Thyroid gland (tissue), 4 donors: ENCODE measurements at regions not wholly inside any gene's neighbourhood (a gene's known extent, or its start where the extent isn't known, plus 50 kb on each side); places are given as distances from the start of the nearest gene placed in this dataset.

ENCODE experiments used
- DNase-seq, 2 donors: peaks; one replicate each; pipeline ENCODE4 v3.0.0-alpha.2; 2019
- H3K27ac ChIP-seq, 3 donors: fragments of 200-600 bp; sonication (generic); 1 replicate in 2 of 3; 2 replicates in 1 of 3; pipeline ENCODE4 v1.5.1; 2016 to 2019; ENCODE audit warnings: mild to moderate bottlenecking in 1 of 3, moderate library complexity in 1 of 3
- H3K27me3 ChIP-seq: fragments of 200-600 bp; sonication (generic); one replicate; pipeline ENCODE4 v1.5.1; 2019
- H3K36me3 ChIP-seq, 2 donors: fragments of 200-600 bp; sonication (generic); one replicate each; pipeline ENCODE4 v1.5.1; 2016 to 2019
- H3K4me1 ChIP-seq, 2 donors: fragments of 200-600 bp; sonication (generic); one replicate each; pipeline ENCODE4 v1.5.1; 2017 to 2019
- H3K4me3 ChIP-seq, 3 donors: fragments of 200-600 bp; sonication (generic); replicated peaks in 1 of 3; 1 replicate in 2 of 3; 2 replicates in 1 of 3; pipeline ENCODE4 v1.5.1; 2016; ENCODE audit warnings: mild to moderate bottlenecking in 1 of 3
- H3K9me3 ChIP-seq: fragments of 200-600 bp; sonication (generic); one replicate; pipeline ENCODE4 v1.5.1; 2017
- CTCF ChIP-seq, 6 experiments: fragments of 200-600 bp in 3 of 6; fragments of 450-650 bp in 3 of 6; sonication (generic) in 3 of 6; IDR thresholded peaks; one replicate each; pipeline ENCODE4 v1.5.1; 2016 to 2019; ENCODE audit warnings: antibody characterized with exemption in 6 of 6, mild to moderate bottlenecking in 2 of 6, inconsistent platforms in 1 of 6, moderate library complexity in 1 of 6
- POLR2A ChIP-seq, 2 donors: fragments of 450-650 bp; IDR thresholded peaks; one replicate each; pipeline ENCODE4 v1.6.1; 2017; ENCODE audit warnings: antibody characterized with exemption in 2 of 2, mild to moderate bottlenecking in 2 of 2, moderate library complexity in 1 of 2
- WGBS, 2 donors: methylation state at CpG; one replicate each; pipeline ENCODE4 v1.1.5; 2017; 5-methylcytosine and 5-hydroxymethylcytosine counted together
- intact Hi-C: fragments of 100-400 bp; cut with DNase I; formaldehyde crosslinking; loops from one replicate; pipeline ENCODE4 v1.15.1; 2023

GRCh38 chr4:63922146-63922545 is 487.1 kb downstream of the TECRL start:
- no peaks in the 10 kb centered on the region for H3K9me3 ChIP-seq
- DNase-seq: no peak
- H3K36me3 ChIP-seq: no peaks in the 10 kb centered on the region
- intact Hi-C loops: no loop called here
- no peaks in the 10 kb centered on the region for H3K27me3 ChIP-seq
- no peaks in the 10 kb centered on the region for H3K4me1 ChIP-seq
- no peak overlapping the region for H3K27ac ChIP-seq
- H3K4me3 ChIP-seq: no peak overlapping the region
- TF ChIP-seq POLR2A (IDR thresholded peaks at IDR 0.05): no peak
- no peak for TF ChIP-seq CTCF (IDR thresholded peaks at IDR 0.05)
- WGBS, 2 donors: 58 to 65% methylated on average over 8 of the region's 8 CpGs

GRCh38 chr4:63921561-63921960 is 487.7 kb downstream of the TECRL start:
- Histone ChIP-seq H3K27ac (no peak overlapping the region), H3K9me3 (no peaks in the 10 kb centered on the region), H3K36me3 (no peaks in the 10 kb centered on the region), H3K27me3 (no peaks in the 10 kb centered on the region), H3K4me1 (no peaks in the 10 kb centered on the region), H3K4me3 (no peak overlapping the region)
- TF ChIP-seq POLR2A (IDR thresholded peaks at IDR 0.05) (no peak), CTCF (IDR thresholded peaks at IDR 0.05) (no peak)
- intact Hi-C loops: no loop called here
- DNase-seq: no peak
- 85 to 91% methylated on average over 8 to 10 of the region's 10 CpGs for WGBS, 2 donors

GRCh38 chr4:63919636-63920365 is 489.4 kb downstream of the TECRL start:
- Histone ChIP-seq H3K27ac (no peak overlapping the region), H3K36me3 (no peaks in the 10 kb centered on the region), H3K27me3 (no peaks in the 10 kb centered on the region), H3K9me3 (no peaks in the 10 kb centered on the region), H3K4me1 (no peaks in the 10 kb centered on the region), H3K4me3 (no peak overlapping the region)
- TF ChIP-seq POLR2A (IDR thresholded peaks at IDR 0.05) (no peak), CTCF (IDR thresholded peaks at IDR 0.05) (no peak)
- no peak for DNase-seq
- intact Hi-C loops: no loop called here
- WGBS, 2 donors: 80 to 98% methylated on average over 2 of the region's 2 CpGs

GRCh38 chr4:63906660-63907183 is 502.5 kb downstream of the TECRL start:
- TF ChIP-seq POLR2A (IDR thresholded peaks at IDR 0.05) (no peak), CTCF (IDR thresholded peaks at IDR 0.05) (no peak)
- Histone ChIP-seq H3K4me1 (no peaks in the 10 kb centered on the region), H3K27me3 (no peaks in the 10 kb centered on the region), H3K27ac (no peak overlapping the region), H3K9me3 (no peaks in the 10 kb centered on the region), H3K4me3 (no peak overlapping the region), H3K36me3 (no peaks in the 10 kb centered on the region)
- intact Hi-C loops: no loop called here
- 70 to 74% methylated on average over 2 of the region's 2 CpGs for WGBS, 2 donors
- no peak for DNase-seq

GRCh38 chr4:63904201-63904600 is 505.0 kb downstream of the TECRL start:
- DNase-seq: no peak
- no peaks in the 10 kb centered on the region for H3K27me3 ChIP-seq
- no peaks in the 10 kb centered on the region for H3K9me3 ChIP-seq
- no peaks in the 10 kb centered on the region for H3K4me1 ChIP-seq
- no peak overlapping the region for H3K4me3 ChIP-seq
- H3K36me3 ChIP-seq: no peaks in the 10 kb centered on the region
- TF ChIP-seq POLR2A (IDR thresholded peaks at IDR 0.05) (no peak), CTCF (IDR thresholded peaks at IDR 0.05) (no peak)
- intact Hi-C loops: no loop called here
- 83 to 87% methylated on average over 3 of the region's 3 CpGs for WGBS, 2 donors
- H3K27ac ChIP-seq: no peak overlapping the region
